HEK293T (cell line): ENCODE measurements at regions not wholly inside any gene's neighbourhood (a gene's known extent, or its start where the extent isn't known, plus 50 kb on each side); places are given as distances from the start of the nearest gene placed in this dataset.
A peak's percentile ranks its signal among the peaks of the same experiment; 100 is the strongest.

Experiments
- CTCF ChIA-PET: fragments of 350-600 bp; formaldehyde crosslinking; extraction: SDS; loops from one replicate; lab custom pipeline; 2021; ENCODE audit warnings: antibody characterized with exemption, inconsistent platforms; lab: Yijun Ruan, JAX
- POLR2A ChIA-PET: fragments of 350-600 bp; formaldehyde crosslinking; extraction: SDS; loops from one replicate; lab custom pipeline; 2020; ENCODE audit warnings: antibody characterized with exemption, inconsistent platforms; lab: Yijun Ruan, JAX
- DNase-seq: peaks from one replicate; pipeline ENCODE4 v3.0.0; 2012; ENCODE audit warnings: mixed read lengths; ENCODE audit errors: extremely low spot score
- ARNT ChIP-seq: fragments of 450-650 bp; IDR thresholded peaks from 2 replicates; pipeline ENCODE4 v1.6.1; 2017; ENCODE audit warnings: mild to moderate bottlenecking
- BHLHE40 ChIP-seq: fragments of 450-650 bp; IDR thresholded peaks from 2 replicates; pipeline ENCODE4 v1.6.1; 2016; ENCODE audit warnings: mild to moderate bottlenecking, moderate library complexity, borderline replicate concordance
- CTBP1 ChIP-seq: fragments of 450-650 bp; IDR thresholded peaks from 2 replicates; pipeline ENCODE4 v1.6.1; 2016; ENCODE audit warnings: borderline replicate concordance
- ELF4 ChIP-seq: fragments of 450-650 bp; IDR thresholded peaks from 2 replicates; pipeline ENCODE4 v1.6.1; 2017; ENCODE audit warnings: antibody characterized with exemption
- FOXA1 ChIP-seq: fragments of 450-650 bp; IDR thresholded peaks from 2 replicates; pipeline ENCODE4 v1.6.1; 2016; ENCODE audit warnings: mild to moderate bottlenecking
- FOXK2 ChIP-seq: fragments of 450-650 bp; IDR thresholded peaks from 2 replicates; pipeline ENCODE4 v1.6.1; 2016; ENCODE audit warnings: mild to moderate bottlenecking
- FOXM1 ChIP-seq: fragments of 450-650 bp; IDR thresholded peaks from 2 replicates; pipeline ENCODE4 v1.6.1; 2017; ENCODE audit warnings: mild to moderate bottlenecking, borderline replicate concordance
- HDGF ChIP-seq: fragments of 450-650 bp; IDR thresholded peaks from 2 replicates; pipeline ENCODE4 v1.6.1; 2017; ENCODE audit warnings: antibody characterized with exemption, borderline replicate concordance
- L3MBTL2 ChIP-seq: fragments of 450-650 bp; conservative IDR thresholded peaks from 2 replicates; pipeline ENCODE4 v1.6.1; 2016; ENCODE audit warnings: mild to moderate bottlenecking
- LEF1 ChIP-seq: fragments of 450-650 bp; IDR thresholded peaks from 2 replicates; pipeline ENCODE4 v1.6.1; 2017; ENCODE audit warnings: mild to moderate bottlenecking, borderline replicate concordance
- NFRKB ChIP-seq: fragments of 450-650 bp; IDR thresholded peaks from 2 replicates; pipeline ENCODE4 v1.6.1; 2016; ENCODE audit warnings: mild to moderate bottlenecking, moderate library complexity
- SP1 ChIP-seq: fragments of 450-650 bp; IDR thresholded peaks from 2 replicates; pipeline ENCODE4 v1.6.1; 2017
- SUZ12 ChIP-seq: fragments of 450-650 bp; IDR thresholded peaks from 2 replicates; pipeline ENCODE4 v1.6.1; 2016; ENCODE audit warnings: mild to moderate bottlenecking
- TARDBP ChIP-seq: fragments of 450-650 bp; IDR thresholded peaks from 2 replicates; pipeline ENCODE4 v1.6.1; 2016
- ZNF384 ChIP-seq: fragments of 450-650 bp; IDR thresholded peaks from 2 replicates; pipeline ENCODE4 v1.6.1; 2016
- TF ChIP-seq, protein P1 (sequence below): fragments of 450-650 bp; IDR thresholded peaks from 2 replicates; pipeline ENCODE4 v1.6.1; 2016

DNA sequence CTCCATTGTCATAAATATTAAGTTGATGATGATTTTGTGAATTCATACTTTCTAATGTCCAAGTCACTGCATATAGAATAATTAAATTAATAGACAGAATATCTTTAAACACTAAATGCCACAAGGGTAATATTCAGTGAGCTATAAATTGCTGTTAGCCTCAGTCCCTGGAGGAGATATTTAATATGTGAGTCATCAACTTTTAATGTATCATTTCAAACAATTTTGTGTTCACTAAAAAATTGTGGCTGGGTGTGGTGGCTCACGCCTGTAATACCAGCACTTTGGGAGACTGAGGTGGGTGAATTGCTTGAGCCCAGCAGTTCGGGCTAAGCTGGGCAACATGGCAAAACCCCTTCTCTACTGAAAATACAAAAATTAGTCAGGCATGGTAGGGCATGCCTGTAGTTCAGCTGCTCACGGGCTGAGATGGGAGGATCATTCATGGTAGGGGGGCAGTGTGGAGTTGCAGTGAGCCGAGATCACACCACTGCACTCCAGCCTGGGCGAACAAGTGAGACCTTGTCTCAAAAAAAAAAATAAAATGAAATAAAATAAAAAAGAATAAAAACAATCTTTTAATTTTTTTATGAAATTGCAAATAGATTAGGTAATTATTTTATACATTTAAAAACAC is 717.3 kb upstream of the CHD1 start:
- CTCF ChIA-PET = no interaction called here
- TF ChIP-seq CTBP1 = no peak
- TF ChIP-seq SUZ12 = no peak
- TF ChIP-seq BHLHE40 = no peak
- no peak for TF ChIP-seq L3MBTL2
- TF ChIP-seq FOXA1 = no peak
- no peak for TF ChIP-seq ARNT
- TF ChIP-seq, protein P1, sequence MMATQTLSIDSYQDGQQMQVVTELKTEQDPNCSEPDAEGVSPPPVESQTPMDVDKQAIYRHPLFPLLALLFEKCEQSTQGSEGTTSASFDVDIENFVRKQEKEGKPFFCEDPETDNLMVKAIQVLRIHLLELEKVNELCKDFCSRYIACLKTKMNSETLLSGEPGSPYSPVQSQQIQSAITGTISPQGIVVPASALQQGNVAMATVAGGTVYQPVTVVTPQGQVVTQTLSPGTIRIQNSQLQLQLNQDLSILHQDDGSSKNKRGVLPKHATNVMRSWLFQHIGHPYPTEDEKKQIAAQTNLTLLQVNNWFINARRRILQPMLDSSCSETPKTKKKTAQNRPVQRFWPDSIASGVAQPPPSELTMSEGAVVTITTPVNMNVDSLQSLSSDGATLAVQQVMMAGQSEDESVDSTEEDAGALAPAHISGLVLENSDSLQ = no peak
- TF ChIP-seq SP1 = no peak
- TF ChIP-seq ZNF384 = no peak
- TF ChIP-seq TARDBP = no peak
- no peak for TF ChIP-seq LEF1
- no peak for TF ChIP-seq FOXK2
- no peak for TF ChIP-seq HDGF
- no peak for TF ChIP-seq FOXM1
- no peak for TF ChIP-seq NFRKB
- no peak for TF ChIP-seq ELF4
- POLR2A ChIA-PET = no interaction called here

DNA sequence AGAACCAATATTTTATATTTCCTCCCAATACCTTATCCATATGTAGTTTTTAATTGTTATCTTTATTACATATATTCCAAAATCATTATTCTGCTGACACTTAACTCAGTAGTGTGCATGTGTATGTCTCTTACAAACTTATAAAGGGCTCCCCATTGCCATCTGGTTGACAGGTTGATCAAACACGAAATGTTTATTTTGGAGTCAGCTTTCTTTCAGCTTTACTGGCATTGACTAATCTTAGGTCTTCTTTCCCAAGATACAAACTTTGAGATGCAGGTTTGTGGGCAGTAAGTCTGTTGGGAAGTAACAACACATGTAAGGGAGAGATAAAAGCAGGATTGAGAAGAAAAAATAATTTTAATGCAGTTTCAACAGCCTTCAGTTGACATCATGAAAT is 716.0 kb upstream of the CHD1 start:
- TF ChIP-seq, protein P1 = no peak
- no peak for TF ChIP-seq FOXM1
- ChIA-PET POLR2A (no interaction called here), CTCF (no interaction called here)
- no peak for DNase-seq

More for the DNA sequence above, 717.3 kb upstream of the CHD1 start:
- DNase-seq = no peak

DNA sequence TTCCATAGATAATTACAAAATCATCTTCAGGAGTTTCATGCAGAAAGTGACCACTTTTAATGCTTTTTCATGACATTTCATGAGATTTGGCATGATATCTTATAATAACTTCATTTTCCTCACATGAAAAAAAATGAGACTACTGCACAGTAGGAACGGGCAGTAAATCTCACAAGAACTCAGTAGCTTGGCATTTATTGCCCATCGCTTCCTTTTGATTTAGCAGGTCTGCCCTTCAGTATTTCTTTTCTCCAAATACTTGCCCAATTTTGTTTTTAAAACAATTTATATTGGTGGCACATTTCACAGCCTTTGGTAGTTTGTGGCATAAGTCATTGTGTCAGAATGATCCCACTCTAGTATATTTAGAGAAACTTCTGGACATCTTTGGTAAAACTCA is 711.8 kb upstream of the CHD1 start:
- ChIA-PET POLR2A (no interaction called here), CTCF (no interaction called here)
- TF ChIP-seq ZNF384 = no peak
- TF ChIP-seq, protein P1 = peak; percentile 74
- no peak for DNase-seq

DNA sequence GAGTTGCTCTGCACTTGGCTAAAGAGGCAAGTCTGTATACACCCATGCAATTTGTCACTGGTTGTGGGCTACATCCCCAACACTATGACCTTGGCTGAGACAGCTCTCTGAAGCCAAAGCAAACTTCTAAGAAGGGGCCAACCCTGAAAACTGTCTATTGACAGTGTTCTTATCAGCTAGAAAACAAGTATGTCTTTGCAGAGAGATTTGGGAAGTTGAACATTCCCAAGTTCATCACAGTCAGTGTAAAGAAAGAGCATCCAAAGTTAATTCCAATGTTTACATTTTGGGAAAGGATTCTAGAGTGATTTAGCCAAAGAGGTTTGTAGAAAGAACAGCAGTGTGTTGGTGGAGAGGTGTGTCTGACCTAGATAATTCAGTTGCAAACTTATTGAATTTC is 711.1 kb upstream of the CHD1 start:
- no peak for DNase-seq
- ChIA-PET POLR2A (no interaction called here), CTCF (no interaction called here)
- TF ChIP-seq BHLHE40 = no peak
- TF ChIP-seq TARDBP = no peak
- TF ChIP-seq CTBP1 = no peak
- TF ChIP-seq L3MBTL2 = no peak
- TF ChIP-seq FOXK2 = no peak
- no peak for TF ChIP-seq ZNF384
- TF ChIP-seq FOXA1 = no peak
- TF ChIP-seq NFRKB = no peak
- TF ChIP-seq HDGF = no peak
- no peak for TF ChIP-seq FOXM1
- no peak for TF ChIP-seq SP1
- no peak for TF ChIP-seq LEF1

DNA sequence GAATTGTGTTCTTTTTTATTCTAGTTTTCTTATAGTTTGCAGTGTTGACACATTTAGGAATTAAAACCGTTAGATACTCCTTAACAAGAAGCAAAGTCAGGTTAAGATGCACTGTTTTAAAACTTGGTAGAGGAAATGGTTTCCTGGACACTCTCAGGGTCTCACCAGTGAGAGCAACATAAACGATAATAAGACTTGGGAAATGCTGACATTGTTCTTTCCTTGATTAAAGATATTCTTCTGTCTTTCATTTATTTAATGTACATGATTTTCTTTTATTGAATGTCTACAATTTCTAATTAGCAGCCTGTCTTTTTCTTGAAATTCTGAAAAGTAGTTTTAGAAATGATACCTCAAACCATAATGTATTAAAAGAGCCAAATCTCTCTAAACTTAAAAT is 707.9 kb upstream of the CHD1 start:
- CTCF ChIA-PET = no interaction called here
- TF ChIP-seq CTBP1 (no peak), L3MBTL2 (no peak), FOXK2 (no peak), LEF1 (no peak), FOXA1 (no peak)

DNA sequence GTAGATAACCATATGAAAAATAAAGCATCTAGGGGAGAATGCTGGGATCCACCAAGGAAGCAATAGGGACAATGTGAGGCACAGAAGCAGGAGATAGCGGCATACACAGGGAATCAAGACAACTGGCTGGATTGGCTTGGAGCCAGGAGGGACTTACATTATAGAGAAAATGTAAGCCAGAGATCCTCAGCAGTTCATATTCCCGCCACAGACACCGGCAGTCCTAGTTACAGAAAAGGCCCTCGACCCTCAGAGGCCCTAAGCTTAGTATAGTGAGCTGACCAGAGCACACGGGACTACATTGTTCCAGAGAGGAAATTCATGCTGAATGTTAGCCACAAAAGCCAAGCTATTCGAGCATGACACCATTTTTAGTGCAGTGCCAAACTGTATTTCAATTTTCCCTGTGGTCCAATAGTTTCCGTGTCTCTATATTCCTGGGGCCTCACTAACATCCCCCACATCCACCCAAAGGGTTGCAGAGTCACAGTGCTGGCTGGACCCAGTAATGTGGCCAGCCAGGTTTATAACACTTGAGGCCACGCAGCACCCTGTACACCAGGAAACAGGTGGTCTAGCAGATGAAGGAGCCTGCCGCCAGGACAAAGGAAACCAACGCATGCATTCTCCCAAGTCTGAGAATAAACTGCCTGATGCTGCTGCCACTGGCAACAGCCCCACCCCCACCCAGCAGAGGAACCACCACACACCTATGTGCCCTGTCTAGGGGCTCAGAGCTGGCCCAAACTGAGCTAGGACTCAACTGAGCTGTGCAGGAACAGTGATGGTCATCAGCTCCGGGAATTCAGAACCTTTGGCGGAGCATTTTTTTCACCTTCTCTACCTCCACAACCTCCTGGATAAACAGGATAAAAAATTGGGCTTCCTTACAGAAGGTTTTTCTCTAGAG is 693.2 kb upstream of the CHD1 start:
- no peak for DNase-seq
- ChIA-PET CTCF (no interaction called here), POLR2A (no interaction called here)
- TF ChIP-seq FOXA1 = no peak
- no peak for TF ChIP-seq ELF4
- no peak for TF ChIP-seq CTBP1
- TF ChIP-seq, protein P1 = no peak
- no peak for TF ChIP-seq SUZ12
- TF ChIP-seq TARDBP = no peak

More for the DNA sequence above, 707.9 kb upstream of the CHD1 start:
- no peak for DNase-seq
- POLR2A ChIA-PET = interaction anchor here (0.8 kb wide), 1 partner anchor 18 kb away, joined by 3 read pairs; no protein-coding TSS in a partner anchor
